ENCODE measurements at regions not wholly inside any gene's neighbourhood (a gene's known extent, or its start where the extent isn't known, plus 50 kb on each side); places are given as distances from the start of the nearest gene placed in this dataset.

DNA sequence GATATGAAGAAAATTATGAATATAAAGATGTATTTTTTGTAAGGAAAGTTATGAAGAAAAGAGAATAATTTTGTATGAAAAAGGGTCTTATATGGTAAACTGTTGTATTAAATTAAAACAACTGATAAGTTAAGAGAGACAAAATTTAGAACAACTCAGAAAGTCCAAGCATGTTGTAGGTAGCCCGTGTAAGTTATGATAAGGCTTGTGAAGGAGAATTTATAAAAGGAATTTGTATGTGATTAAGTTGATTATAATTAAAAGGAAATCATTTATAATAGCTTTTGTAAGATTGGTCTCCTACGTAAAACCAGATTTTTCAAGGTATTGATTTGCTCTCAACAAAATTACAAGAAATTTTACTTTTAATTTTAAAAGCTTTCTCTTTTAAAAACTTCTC lies 1579.3 kb downstream of the HACE1 start:
- H3K4me3 ChIP-seq (ENCODE audit: low read depth in 1 of 2, low read length in 2 of 2): no peak overlapping the region
- H3K27ac ChIP-seq (ENCODE audit: low read depth in 2 of 2, low read length in 1 of 2): no peak overlapping the region
- H3K4me1 ChIP-seq (ENCODE audit: control insufficient read depth in 2 of 2, insufficient read depth in 2 of 2, low read length in 1 of 2): no peaks in the 10 kb centered on the region
- peaks cover 0 to 5% of the 10 kb centered on the region in 2 donors for H3K9me3 ChIP-seq (ENCODE audit: control insufficient read depth in 2 of 2, insufficient read depth in 1 of 2, low read depth in 1 of 2, low read length in 1 of 2)
- H3K27me3 ChIP-seq (ENCODE audit: control insufficient read depth in 1 of 2, insufficient read depth in 2 of 2, low read length in 2 of 2): no peaks in the 10 kb centered on the region
- no peaks in the 10 kb centered on the region for H3K36me3 ChIP-seq (ENCODE audit: control insufficient read depth in 2 of 2, insufficient read depth in 2 of 2, low read length in 1 of 2)
- 75 to 84% methylated on average over 2 of the region's 2 CpGs for WGBS, 2 donors

- H3K9me3 ChIP-seq (ENCODE audit: control insufficient read depth in 2 of 2, insufficient read depth in 1 of 2, low read depth in 1 of 2, low read length in 1 of 2): peaks cover 0 to 5% of the 10 kb centered on the region in 2 donors
- H3K27me3 ChIP-seq (ENCODE audit: control insufficient read depth in 1 of 2, insufficient read depth in 2 of 2, low read length in 2 of 2): no peaks in the 10 kb centered on the region
- 70 to 77% methylated on average over 1 of the region's 1 CpG for WGBS, 2 donors
- H3K36me3 ChIP-seq (ENCODE audit: control insufficient read depth in 2 of 2, insufficient read depth in 2 of 2, low read length in 1 of 2): no peaks in the 10 kb centered on the region
- no peak overlapping the region for H3K27ac ChIP-seq (ENCODE audit: low read depth in 2 of 2, low read length in 1 of 2)
- no peaks in the 10 kb centered on the region for H3K4me1 ChIP-seq (ENCODE audit: control insufficient read depth in 2 of 2, insufficient read depth in 2 of 2, low read length in 1 of 2)
- no peak overlapping the region for H3K4me3 ChIP-seq (ENCODE audit: low read depth in 1 of 2, low read length in 2 of 2)
Measured at GRCh38 chr6:103277936-103278335, 1581.8 kb downstream of the HACE1 start.

DNA sequence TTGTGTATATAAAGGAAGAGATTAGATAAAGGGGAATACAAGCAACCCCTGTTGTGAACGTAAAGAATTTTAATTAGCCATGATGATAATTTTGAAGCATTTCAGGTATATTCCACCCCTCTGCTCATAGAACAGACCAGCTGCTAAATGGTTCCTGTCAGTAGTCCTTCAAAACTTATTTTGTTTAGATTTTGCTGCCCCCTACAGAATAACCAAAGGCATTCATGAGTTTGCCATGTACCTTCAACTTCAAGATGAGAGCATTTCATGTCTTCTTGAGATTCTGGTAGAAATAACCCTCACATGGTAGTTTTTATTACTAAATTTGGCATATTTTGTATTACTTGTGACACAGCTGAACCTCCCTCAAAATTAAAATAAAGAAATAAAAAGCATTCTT lies 1586.7 kb downstream of the HACE1 start:
- Histone ChIP-seq H3K9me3 (ENCODE audit: control insufficient read depth in 2 of 2, insufficient read depth in 1 of 2, low read depth in 1 of 2, low read length in 1 of 2) (no peaks in the 10 kb centered on the region), H3K4me3 (ENCODE audit: low read depth in 1 of 2, low read length in 2 of 2) (no peak overlapping the region), H3K27me3 (ENCODE audit: control insufficient read depth in 1 of 2, insufficient read depth in 2 of 2, low read length in 2 of 2) (no peaks in the 10 kb centered on the region), H3K4me1 (ENCODE audit: control insufficient read depth in 2 of 2, insufficient read depth in 2 of 2, low read length in 1 of 2) (no peaks in the 10 kb centered on the region), H3K36me3 (ENCODE audit: control insufficient read depth in 2 of 2, insufficient read depth in 2 of 2, low read length in 1 of 2) (no peaks in the 10 kb centered on the region), H3K27ac (ENCODE audit: low read depth in 2 of 2, low read length in 1 of 2) (no peak overlapping the region)
- whole genome bisulfite sequencing, 2 donors: 34 to 45% methylated on average over 1 of the region's 1 CpG

GRCh38 chr6:103269581-103269980 lies 1590.1 kb downstream of the HACE1 start:
- WGBS, 2 donors: 42 to 46% methylated on average over 2 of the region's 2 CpGs
- no peaks in the 10 kb centered on the region for H3K27me3 ChIP-seq (ENCODE audit: control insufficient read depth in 1 of 2, insufficient read depth in 2 of 2, low read length in 2 of 2)
- no peak overlapping the region for H3K4me3 ChIP-seq (ENCODE audit: low read depth in 1 of 2, low read length in 2 of 2)
- H3K27ac ChIP-seq (ENCODE audit: low read depth in 2 of 2, low read length in 1 of 2): no peak overlapping the region
- H3K9me3 ChIP-seq (ENCODE audit: control insufficient read depth in 2 of 2, insufficient read depth in 1 of 2, low read depth in 1 of 2, low read length in 1 of 2): no peaks in the 10 kb centered on the region
- H3K4me1 ChIP-seq (ENCODE audit: control insufficient read depth in 2 of 2, insufficient read depth in 2 of 2, low read length in 1 of 2): no peaks in the 10 kb centered on the region
- no peaks in the 10 kb centered on the region for H3K36me3 ChIP-seq (ENCODE audit: control insufficient read depth in 2 of 2, insufficient read depth in 2 of 2, low read length in 1 of 2)

DNA sequence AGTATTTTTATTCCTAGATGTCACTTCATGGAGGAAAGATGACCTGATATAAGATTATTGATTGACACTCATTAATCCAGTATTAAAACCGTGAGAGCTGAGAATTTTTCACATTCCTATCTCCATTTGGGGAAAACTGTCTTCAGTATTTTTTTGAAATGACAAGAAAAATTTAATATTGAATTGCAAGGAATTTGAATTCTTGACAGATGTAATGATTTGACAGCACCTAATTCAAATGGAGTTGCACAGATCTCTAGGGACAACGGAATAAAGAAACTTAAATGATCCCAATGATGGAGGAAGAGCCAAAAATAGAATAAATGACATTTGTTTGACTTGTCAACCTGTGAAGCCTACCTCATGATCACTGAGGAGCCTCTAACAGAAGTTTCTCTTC lies 1591.4 kb downstream of the HACE1 start:
- WGBS, 2 donors: 54 to 55% methylated on average over 2 of the region's 2 CpGs
- Histone ChIP-seq H3K9me3 (ENCODE audit: control insufficient read depth in 2 of 2, insufficient read depth in 1 of 2, low read depth in 1 of 2, low read length in 1 of 2) (peaks cover 0 to 6% of the 10 kb centered on the region in 2 donors), H3K36me3 (ENCODE audit: control insufficient read depth in 2 of 2, insufficient read depth in 2 of 2, low read length in 1 of 2) (no peaks in the 10 kb centered on the region), H3K4me3 (ENCODE audit: low read depth in 1 of 2, low read length in 2 of 2) (no peak overlapping the region), H3K27ac (ENCODE audit: low read depth in 2 of 2, low read length in 1 of 2) (no peak overlapping the region), H3K4me1 (ENCODE audit: control insufficient read depth in 2 of 2, insufficient read depth in 2 of 2, low read length in 1 of 2) (no peaks in the 10 kb centered on the region), H3K27me3 (ENCODE audit: control insufficient read depth in 1 of 2, insufficient read depth in 2 of 2, low read length in 2 of 2) (no peaks in the 10 kb centered on the region)

DNA sequence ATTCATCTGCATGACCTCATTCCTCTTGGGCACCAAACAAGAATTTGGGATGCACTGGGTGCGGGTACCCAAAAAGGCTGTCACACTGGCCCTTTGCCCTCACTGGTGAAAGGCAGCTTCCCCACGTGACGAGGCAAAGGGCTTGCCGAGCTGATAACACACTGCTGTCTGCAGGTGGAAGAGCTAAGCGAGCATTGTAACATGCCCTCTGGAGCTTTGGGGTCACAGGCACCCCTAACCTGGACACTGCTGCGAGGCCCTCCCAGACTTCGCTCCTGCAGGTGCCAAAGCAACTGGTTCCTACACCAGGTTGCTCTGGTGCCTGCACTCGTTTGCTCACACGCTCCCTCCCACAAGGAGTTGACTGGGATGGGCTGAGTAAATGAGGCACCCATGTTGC lies 1595.7 kb downstream of the HACE1 start:
- Histone ChIP-seq H3K4me1 (ENCODE audit: control insufficient read depth in 2 of 2, insufficient read depth in 2 of 2, low read length in 1 of 2) (no peaks in the 10 kb centered on the region), H3K27ac (ENCODE audit: low read depth in 2 of 2, low read length in 1 of 2) (no peak overlapping the region), H3K9me3 (ENCODE audit: control insufficient read depth in 2 of 2, insufficient read depth in 1 of 2, low read depth in 1 of 2, low read length in 1 of 2) (peaks cover 0 to 6% of the 10 kb centered on the region in 2 donors), H3K4me3 (ENCODE audit: low read depth in 1 of 2, low read length in 2 of 2) (no peak overlapping the region), H3K27me3 (ENCODE audit: control insufficient read depth in 1 of 2, insufficient read depth in 2 of 2, low read length in 2 of 2) (no peaks in the 10 kb centered on the region), H3K36me3 (ENCODE audit: control insufficient read depth in 2 of 2, insufficient read depth in 2 of 2, low read length in 1 of 2) (no peaks in the 10 kb centered on the region)
- WGBS, 2 donors: 83 to 84% methylated on average over 9 of the region's 9 CpGs

- 91 to 94% methylated on average over 2 of the region's 2 CpGs for WGBS, 2 donors
- H3K4me3 ChIP-seq (ENCODE audit: low read depth in 1 of 2, low read length in 2 of 2): no peak overlapping the region
- H3K36me3 ChIP-seq (ENCODE audit: control insufficient read depth in 2 of 2, insufficient read depth in 2 of 2, low read length in 1 of 2): no peaks in the 10 kb centered on the region
- H3K9me3 ChIP-seq (ENCODE audit: control insufficient read depth in 2 of 2, insufficient read depth in 1 of 2, low read depth in 1 of 2, low read length in 1 of 2): no peaks in the 10 kb centered on the region
- no peaks in the 10 kb centered on the region for H3K27me3 ChIP-seq (ENCODE audit: control insufficient read depth in 1 of 2, insufficient read depth in 2 of 2, low read length in 2 of 2)
- no peaks in the 10 kb centered on the region for H3K4me1 ChIP-seq (ENCODE audit: control insufficient read depth in 2 of 2, insufficient read depth in 2 of 2, low read length in 1 of 2)
- H3K27ac ChIP-seq (ENCODE audit: low read depth in 2 of 2, low read length in 1 of 2): no peak overlapping the region
Measured at GRCh38 chr6:103255132-103255531, 1604.6 kb downstream of the HACE1 start.

DNA sequence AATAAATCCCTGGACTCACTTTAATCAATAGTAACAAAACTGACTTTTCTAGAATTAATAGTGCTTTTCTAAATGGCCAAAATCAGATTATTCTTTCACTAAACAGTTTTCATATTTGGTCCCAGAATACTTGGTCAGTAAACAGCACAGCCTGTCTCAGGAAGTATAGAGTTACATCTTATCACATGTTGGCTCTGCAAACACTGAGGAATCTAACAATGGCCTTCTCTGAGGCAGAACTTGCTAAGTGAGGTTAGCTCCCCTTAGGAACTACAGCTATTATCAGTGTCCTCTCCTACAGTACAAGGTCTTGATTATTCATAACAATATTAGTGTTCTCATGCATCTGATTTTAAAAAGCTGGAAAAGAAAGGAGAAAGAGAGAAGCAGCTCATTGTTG lies 1622.8 kb downstream of the HACE1 start:
- Histone ChIP-seq H3K27ac (ENCODE audit: low read depth in 2 of 2, low read length in 1 of 2) (no peak overlapping the region), H3K9me3 (ENCODE audit: control insufficient read depth in 2 of 2, insufficient read depth in 1 of 2, low read depth in 1 of 2, low read length in 1 of 2) (no peaks in the 10 kb centered on the region), H3K36me3 (ENCODE audit: control insufficient read depth in 2 of 2, insufficient read depth in 2 of 2, low read length in 1 of 2) (no peaks in the 10 kb centered on the region), H3K27me3 (ENCODE audit: control insufficient read depth in 1 of 2, insufficient read depth in 2 of 2, low read length in 2 of 2) (no peaks in the 10 kb centered on the region), H3K4me1 (ENCODE audit: control insufficient read depth in 2 of 2, insufficient read depth in 2 of 2, low read length in 1 of 2) (no peaks in the 10 kb centered on the region), H3K4me3 (ENCODE audit: low read depth in 1 of 2, low read length in 2 of 2) (no peak overlapping the region)

DNA sequence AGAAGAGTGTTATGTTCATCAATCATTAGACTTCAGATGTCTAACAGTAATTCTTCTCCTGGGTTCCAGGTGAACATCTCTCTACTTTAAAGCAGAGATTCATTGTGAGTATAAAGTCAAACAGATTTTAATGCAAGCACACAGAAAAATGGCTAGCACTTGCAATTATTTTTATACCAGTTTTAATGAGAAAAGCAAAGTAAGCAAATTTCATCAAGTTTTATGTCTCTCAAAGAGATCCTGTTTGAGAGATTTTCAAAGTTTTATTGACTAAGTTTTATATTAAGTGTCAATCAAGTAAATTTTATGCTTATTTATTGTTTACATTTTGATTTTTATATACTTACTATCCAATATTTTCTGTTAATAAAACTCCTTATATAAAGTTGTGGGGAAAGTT lies 1628.5 kb downstream of the HACE1 start:
- Histone ChIP-seq H3K36me3 (ENCODE audit: control insufficient read depth in 2 of 2, insufficient read depth in 2 of 2, low read length in 1 of 2) (no peaks in the 10 kb centered on the region), H3K4me3 (ENCODE audit: low read depth in 1 of 2, low read length in 2 of 2) (no peak overlapping the region), H3K4me1 (ENCODE audit: control insufficient read depth in 2 of 2, insufficient read depth in 2 of 2, low read length in 1 of 2) (no peaks in the 10 kb centered on the region), H3K27me3 (ENCODE audit: control insufficient read depth in 1 of 2, insufficient read depth in 2 of 2, low read length in 2 of 2) (no peaks in the 10 kb centered on the region), H3K9me3 (ENCODE audit: control insufficient read depth in 2 of 2, insufficient read depth in 1 of 2, low read depth in 1 of 2, low read length in 1 of 2) (peaks cover 0 to 5% of the 10 kb centered on the region in 2 donors), H3K27ac (ENCODE audit: low read depth in 2 of 2, low read length in 1 of 2) (no peak overlapping the region)

- Histone ChIP-seq H3K4me1 (ENCODE audit: control insufficient read depth in 2 of 2, insufficient read depth in 2 of 2, low read length in 1 of 2) (no peaks in the 10 kb centered on the region), H3K9me3 (ENCODE audit: control insufficient read depth in 2 of 2, insufficient read depth in 1 of 2, low read depth in 1 of 2, low read length in 1 of 2) (no peaks in the 10 kb centered on the region), H3K36me3 (ENCODE audit: control insufficient read depth in 2 of 2, insufficient read depth in 2 of 2, low read length in 1 of 2) (no peaks in the 10 kb centered on the region), H3K4me3 (ENCODE audit: low read depth in 1 of 2, low read length in 2 of 2) (no peak overlapping the region), H3K27ac (ENCODE audit: low read depth in 2 of 2, low read length in 1 of 2) (no peak overlapping the region), H3K27me3 (ENCODE audit: control insufficient read depth in 1 of 2, insufficient read depth in 2 of 2, low read length in 2 of 2) (no peaks in the 10 kb centered on the region)
Measured at GRCh38 chr6:103215847-103216246, 1643.9 kb downstream of the HACE1 start.
